HCT116 (cell line): ENCODE measurements at regions not wholly inside any gene's neighbourhood (a gene's known extent, or its start where the extent isn't known, plus 50 kb on each side); places are given as distances from the start of the nearest gene placed in this dataset.
"Not testable (repeated sequence)": the region's sequence is repeated elsewhere in the genome, so short reads cannot be mapped to it uniquely, and the experiment has no call there.

ENCODE experiments used
- ATAC-seq: fragments of 200-7000 bp; cut with Tn5 transposase; 2 replicates; pipeline ENCODE4 v1.9.1; 2020; ENCODE audit warnings: mild to moderate bottlenecking, moderate library complexity
- BruUV-seq: library from RNA; stranded (reverse); fragments of 400-500 nt; replicated peaks from 2 replicates; lab custom pipeline; 2021; lab: Mats Ljungman, UMichigan
- CTCF ChIA-PET: fragments of 300-600 bp; sonication (Branson Sonifier 250); formaldehyde crosslinking; loops from one replicate; lab custom pipeline; 2021; ENCODE audit warnings: antibody characterized with exemption; lab: Charles Lee
- POLR2A ChIA-PET: fragments of 300-600, 350-600 bp; sonication (Branson Sonifier 250); formaldehyde crosslinking; loops from one replicate; lab custom pipeline; 2021; ENCODE audit warnings: antibody characterized with exemption; lab: Charles Lee
- RAD21 ChIA-PET, 2 experiments: fragments of 300-600 bp; sonication (Branson Sonifier 250); formaldehyde crosslinking; loops; one replicate each; lab custom pipeline; 2023; ENCODE audit warnings: low total read pairs in 2 of 2; ENCODE audit not compliant: uncharacterized antibody in 2 of 2, unreplicated experiment in 2 of 2, low non-redundant PET in 1 of 2; lab: Charles Lee
- DNase-seq: peaks from one replicate; pipeline ENCODE4 v3.0.0-alpha.2; 2010; ENCODE audit warnings: low read depth, low spot score
- H2AFZ ChIP-seq: fragments of 200-600 bp; shearing (Covaris generic), sonication (generic); 2 replicates; pipeline ENCODE4 v1.6.1; 2017; ENCODE audit warnings: low read depth, mixed run types, mixed read lengths, antibody characterized with exemption, low read length; ENCODE audit not compliant: poor library complexity, severe bottlenecking
- H3K27ac ChIP-seq: 2 replicates; pipeline ENCODE4 v1.5.1; 2012; ENCODE audit warnings: low read depth, low read length
- H3K27me3 ChIP-seq: fragments of 200-600 bp; sonication (generic); 2 replicates; pipeline ENCODE4 v1.6.1; 2016; ENCODE audit warnings: mixed run types, low read length, mixed read lengths; ENCODE audit not compliant: insufficient read depth
- H3K36me3 ChIP-seq, 2 experiments: fragments of 200-500 bp in 1 of 2; fragments of 200-600 bp in 1 of 2; sonication (Bioruptor generic) in 1 of 2; sonication (generic) in 1 of 2; 2 replicates each; pipeline versions ENCODE4 v1.5.1 to v1.6.1; 2014 to 2016; ENCODE audit warnings: low read length in 2 of 2, inconsistent platforms in 1 of 2, mixed read lengths in 1 of 2, mixed run types in 1 of 2; ENCODE audit not compliant: insufficient read depth in 2 of 2, control insufficient read depth in 1 of 2
- H3K4me1 ChIP-seq, 2 experiments: fragments of 200-600 bp in 1 of 2; sonication (generic) in 1 of 2; 2 replicates each; pipeline versions ENCODE4 v1.5.1 to v1.6.1; 2012 to 2017; ENCODE audit warnings: low read length in 2 of 2, inconsistent platforms in 1 of 2, mild to moderate bottlenecking in 1 of 2, mixed read lengths in 1 of 2, mixed run types in 1 of 2, moderate library complexity in 1 of 2; ENCODE audit not compliant: insufficient read depth in 2 of 2, control insufficient read depth in 1 of 2
- H3K4me2 ChIP-seq: fragments of 200-600 bp; sonication (generic); 2 replicates; pipeline ENCODE4 v1.6.1; 2017; ENCODE audit warnings: mixed run types, low read length, mixed read lengths
- H3K4me3 ChIP-seq, 2 experiments: fragments of 200-600 bp in 1 of 2; sonication (generic) in 1 of 2; replicated peaks in 1 of 2; 2 replicates each; pipeline ENCODE4 v1.5.1; 2011 to 2016; ENCODE audit warnings: low read length in 2 of 2, control low read depth in 1 of 2, low read depth in 1 of 2, mild to moderate bottlenecking in 1 of 2, mixed read lengths in 1 of 2, mixed run types in 1 of 2
- H3K79me2 ChIP-seq: fragments of 200-600 bp; sonication (generic); 2 replicates; pipeline ENCODE4 v1.6.1; 2017; ENCODE audit warnings: mild to moderate bottlenecking, mixed run types, low read length, moderate library complexity, mixed read lengths; ENCODE audit not compliant: insufficient read depth
- H3K9ac ChIP-seq: fragments of 200-600 bp; sonication (generic); 2 replicates; pipeline ENCODE4 v1.6.1; 2016; ENCODE audit warnings: low read length, mixed read lengths
- H3K9me2 ChIP-seq: fragments of 200-600 bp; sonication (generic), shearing (Covaris generic); 2 replicates; pipeline ENCODE4 v1.6.1; 2017; ENCODE audit warnings: mixed run types, mild to moderate bottlenecking, moderate library complexity; ENCODE audit not compliant: insufficient read depth
- H3K9me3 ChIP-seq, 2 experiments: fragments of 200-500 bp in 1 of 2; fragments of 200-600 bp in 1 of 2; sonication (Bioruptor generic) in 1 of 2; sonication (generic) in 1 of 2; 2 replicates each; pipeline ENCODE4 v1.6.1; 2014 to 2017; ENCODE audit warnings: low read length in 2 of 2, mixed read lengths in 2 of 2, inconsistent platforms in 1 of 2, low read depth in 1 of 2, mild to moderate bottlenecking in 1 of 2, mixed run types in 1 of 2, moderate library complexity in 1 of 2; ENCODE audit not compliant: control insufficient read depth in 1 of 2, insufficient read depth in 1 of 2
- H4K20me1 ChIP-seq: fragments of 200-600 bp; sonication (generic), shearing (Covaris generic); 2 replicates; pipeline ENCODE4 v1.6.1; 2017; ENCODE audit warnings: mixed run types, mild to moderate bottlenecking, moderate library complexity; ENCODE audit not compliant: insufficient read depth
- CBX3 ChIP-seq: IDR thresholded peaks from 2 replicates; pipeline ENCODE4 v1.6.1; 2012; ENCODE audit warnings: low read depth
- EZH2phosphoT487 ChIP-seq: fragments of 200-600 bp; IDR thresholded peaks from 2 replicates; pipeline ENCODE4 v1.6.1; 2018; ENCODE audit warnings: antibody characterized with exemption, borderline replicate concordance
- POLR2A ChIP-seq: IDR thresholded peaks from 2 replicates; pipeline ENCODE4 v1.7.0; 2011; ENCODE audit warnings: borderline replicate concordance; ENCODE audit not compliant: insufficient read depth, insufficient read length; ENCODE audit errors: extremely low read depth
- POLR2AphosphoS5 ChIP-seq: IDR thresholded peaks from 2 replicates; pipeline ENCODE4 v1.6.1; 2011; ENCODE audit warnings: mild to moderate bottlenecking, low read depth, low read length, moderate library complexity
- SP1 ChIP-seq: IDR thresholded peaks from 2 replicates; pipeline ENCODE4 v1.6.1; 2012; ENCODE audit warnings: low read depth
- TCF7L2 ChIP-seq: IDR thresholded peaks from 2 replicates; pipeline ENCODE4 v1.7.0; 2011; ENCODE audit warnings: borderline replicate concordance, inconsistent platforms; ENCODE audit not compliant: insufficient read depth, insufficient read length; ENCODE audit errors: extremely low read depth
- ZNF274 ChIP-seq: fragments of 200-500 bp; sonication (Bioruptor generic); IDR thresholded peaks from 2 replicates; pipeline ENCODE4 v1.6.1; 2014; ENCODE audit warnings: mild to moderate bottlenecking, low read depth, low read length, inconsistent platforms
- intact Hi-C: fragments of 100-400 bp; cut with micrococcal nuclease; formaldehyde crosslinking; loops from 2 replicates; pipeline ENCODE4 v1.10.0; 2022

- no peak overlapping the region for H3K27ac ChIP-seq
- H3K9me2 ChIP-seq: no peaks in the 10 kb centered on the region
- POLR2A ChIA-PET: no interaction called here
- no peaks in the 10 kb centered on the region for H3K4me1 ChIP-seq
- BruUV-seq: no TSS peak
- TF ChIP-seq ZNF274: no peak
- no peak for TF ChIP-seq POLR2A
- no peak for TF ChIP-seq CBX3
- H3K36me3 ChIP-seq: no peaks in the 10 kb centered on the region
- no peaks in the 10 kb centered on the region for H3K27me3 ChIP-seq
- H4K20me1 ChIP-seq: no peaks in the 10 kb centered on the region
- no peak overlapping the region for H3K4me2 ChIP-seq
- CTCF ChIA-PET: no interaction called here
- no peak for DNase-seq
- no peak overlapping the region for H3K4me3 ChIP-seq
- intact Hi-C loops: no loop called here
- H2AFZ ChIP-seq: no peak overlapping the region
- H3K9me3 ChIP-seq: peaks cover 4 to 5% of the 10 kb centered on the region in 2 experiments; a peak in 2 of 4 replicates
- no peak overlapping the region for H3K9ac ChIP-seq
- RAD21 ChIA-PET: interaction anchor here in 1 of 2 experiments (0.5 kb wide), 1 partner anchor 22 kb away, joined by 5 read pairs; no protein-coding TSS in a partner anchor
- ATAC-seq: no peak
- H3K79me2 ChIP-seq: no peaks in the 10 kb centered on the region
These were observed 125.0 kb downstream of the GJA1 start for GRCh38 chr6:121560476-121560875.

- no TSS peak for BruUV-seq
- ChIA-PET POLR2A (interaction anchor here (0.6 kb wide), 1 partner anchor 156 kb away, joined by 4 read pairs; no protein-coding TSS in a partner anchor), RAD21 (no interaction called here)
- Histone ChIP-seq H3K27ac (no peak overlapping the region), H3K4me3 (no peak overlapping the region), H3K9me3 (peaks cover 4 to 5% of the 10 kb centered on the region in 2 experiments; a peak in 2 of 4 replicates), H3K9me2 (no peaks in the 10 kb centered on the region), H3K79me2 (no peaks in the 10 kb centered on the region), H3K27me3 (no peaks in the 10 kb centered on the region), H3K4me1 (no peaks in the 10 kb centered on the region), H3K9ac (no peak overlapping the region)
- intact Hi-C loops: no loop called here
- DNase-seq (no peak), ATAC-seq (no peak)
- no peak for TF ChIP-seq SP1
- no peak for TF ChIP-seq TCF7L2
- no peak for TF ChIP-seq POLR2AphosphoS5
- no peak for TF ChIP-seq POLR2A
- no peak for TF ChIP-seq ZNF274
- TF ChIP-seq EZH2phosphoT487: no peak
- TF ChIP-seq, all 23 proteins: peak for 0
- H3K4me2 ChIP-seq: no peak overlapping the region
- no peak overlapping the region for H2AFZ ChIP-seq
- CTCF ChIA-PET: no interaction called here
- H4K20me1 ChIP-seq: no peaks in the 10 kb centered on the region
- no peaks in the 10 kb centered on the region for H3K36me3 ChIP-seq
These were observed 127.8 kb downstream of the GJA1 start for GRCh38 chr6:121563286-121563685.

GRCh38 chr6:121564529-121564928 lies 129.1 kb downstream of the GJA1 start:
- DNase-seq, H3K4me3 ChIP-seq, ATAC-seq, H3K9me2 ChIP-seq, H3K36me3 ChIP-seq, H4K20me1 ChIP-seq, H3K4me2 ChIP-seq, H3K4me1 ChIP-seq, H3K27ac ChIP-seq, POLR2A ChIA-PET, RAD21 ChIA-PET, BruUV-seq, H3K79me2 ChIP-seq, CTCF ChIA-PET, H3K27me3 ChIP-seq, H2AFZ ChIP-seq, H3K9ac ChIP-seq, H3K9me3 ChIP-seq, intact Hi-C loops: not testable (repeated sequence)
